ENCODE measurements at regions not wholly inside any gene's neighbourhood (a gene's known extent, or its start where the extent isn't known, plus 50 kb on each side); places are given as distances from the start of the nearest gene placed in this dataset.

GRCh38 chr2:228956701-228957474 is 314.2 kb downstream of the PID1 start:
- H3K27me3 ChIP-seq, result no peaks in the 10 kb centered on the region
- intact Hi-C loops (cut with DNase I), result no loop called here
- H3K36me3 ChIP-seq, result no peaks in the 10 kb centered on the region
- no peaks in the 10 kb centered on the region for H3K9me3 ChIP-seq
- TF ChIP-seq CTCF (IDR thresholded peaks at IDR 0.05), result no peak
- no peak overlapping the region for H3K4me3 ChIP-seq
- DNase-seq, result no peak
- H3K27ac ChIP-seq, result no peak overlapping the region
- 71 to 77% methylated on average over 7 of the region's 7 CpGs for WGBS, 2 donors
- no peaks in the 10 kb centered on the region for H3K4me1 ChIP-seq

- no peaks in the 10 kb centered on the region for H3K4me1 ChIP-seq
- TF ChIP-seq EP300 (IDR thresholded peaks at IDR 0.05), result no peak
- intact Hi-C loops (cut with DNase I), result no loop called here
- no peaks in the 10 kb centered on the region for H3K27me3 ChIP-seq
- H3K9me3 ChIP-seq, result no peaks in the 10 kb centered on the region
- H3K36me3 ChIP-seq, result no peaks in the 10 kb centered on the region
- H3K27ac ChIP-seq, result no peak overlapping the region
- H3K4me3 ChIP-seq, result no peak overlapping the region
- no peak for DNase-seq
Measured at GRCh38 chr2:228949831-228950230, 321.3 kb downstream of the PID1 start.

GRCh38 chr2:228945710-228946109 is 325.4 kb downstream of the PID1 start:
- Histone ChIP-seq H3K27ac (no peak overlapping the region), H3K27me3 (no peaks in the 10 kb centered on the region), H3K36me3 (no peaks in the 10 kb centered on the region), H3K4me3 (no peak overlapping the region), H3K9me3 (no peaks in the 10 kb centered on the region), H3K4me1 (no peaks in the 10 kb centered on the region)
- TF ChIP-seq POLR2AphosphoS5 (IDR thresholded peaks at IDR 0.05) (no peak), CTCF (IDR thresholded peaks at IDR 0.05) (no peak), POLR2A (IDR thresholded peaks at IDR 0.05) (no peak), EP300 (IDR thresholded peaks at IDR 0.05) (no peak)
- WGBS, 2 donors, result 31 to 69% methylated on average over 1 of the region's 1 CpG
- no peak for DNase-seq
- intact Hi-C loops (cut with DNase I), result no loop called here

- Histone ChIP-seq H3K4me1 (no peaks in the 10 kb centered on the region), H3K36me3 (no peaks in the 10 kb centered on the region), H3K9me3 (no peaks in the 10 kb centered on the region), H3K27ac (no peak overlapping the region), H3K4me3 (no peak overlapping the region), H3K27me3 (no peaks in the 10 kb centered on the region)
- TF ChIP-seq CTCF (IDR thresholded peaks at IDR 0.05) (no peak), POLR2AphosphoS5 (IDR thresholded peaks at IDR 0.05) (no peak), EP300 (IDR thresholded peaks at IDR 0.05) (no peak), POLR2A (IDR thresholded peaks at IDR 0.05) (no peak)
- DNase-seq, result no peak
- WGBS, 2 donors, result 83 to 92% methylated on average over 2 of the region's 2 CpGs
- intact Hi-C loops (cut with DNase I), result no loop called here
Measured at GRCh38 chr2:228942856-228943255, 328.2 kb downstream of the PID1 start.

- Histone ChIP-seq H3K27me3 (no peaks in the 10 kb centered on the region), H3K9me3 (no peaks in the 10 kb centered on the region), H3K4me3 (no peak overlapping the region), H3K4me1 (no peaks in the 10 kb centered on the region), H3K27ac (no peak overlapping the region), H3K36me3 (no peaks in the 10 kb centered on the region)
- no peak for DNase-seq
- no peak for TF ChIP-seq POLR2A (IDR thresholded peaks at IDR 0.05)
- no peak for TF ChIP-seq CTCF (IDR thresholded peaks at IDR 0.05)
- no peak for TF ChIP-seq POLR2AphosphoS5 (IDR thresholded peaks at IDR 0.05)
- TF ChIP-seq EP300 (IDR thresholded peaks at IDR 0.05), result no peak
- intact Hi-C loops (cut with DNase I), result no loop called here
- WGBS, 2 donors, result 21 to 59% methylated on average over 2 of the region's 2 CpGs
Measured at GRCh38 chr2:228938629-228939028, 332.5 kb downstream of the PID1 start.

Measured in sigmoid colon (tissue), 6 donors.